H9 (cell line): ENCODE measurements at regions not wholly inside any gene's neighbourhood (a gene's known extent, or its start where the extent isn't known, plus 50 kb on each side); places are given as distances from the start of the nearest gene placed in this dataset.

Experiments used
- DNase-seq: peaks from one replicate; pipeline ENCODE4 v3.0.0-alpha.2; 2017
- H2AFZ ChIP-seq: one replicate; pipeline ENCODE4 v1.6.1; 2013; ENCODE audit warnings: mild to moderate bottlenecking, low read length, control low read depth, moderate library complexity
- H2AK5ac ChIP-seq: 2 replicates; pipeline ENCODE4 v1.6.1; 2013; ENCODE audit warnings: low read length, control low read depth, mixed read lengths; ENCODE audit not compliant: insufficient read length
- H2BK120ac ChIP-seq: one replicate; pipeline ENCODE4 v1.6.1; 2013; ENCODE audit warnings: low read depth, mild to moderate bottlenecking, low read length, control low read depth, inconsistent platforms; ENCODE audit not compliant: poor library complexity, severe bottlenecking
- H2BK12ac ChIP-seq: 2 replicates; pipeline ENCODE4 v1.6.1; 2013; ENCODE audit warnings: low read length, control low read depth, mixed read lengths, low read depth; ENCODE audit not compliant: insufficient read length
- H2BK15ac ChIP-seq: 2 replicates; pipeline ENCODE4 v1.6.1; 2013; ENCODE audit warnings: low read depth, low read length, control low read depth
- H2BK20ac ChIP-seq: one replicate; pipeline ENCODE4 v1.6.1; 2013; ENCODE audit warnings: low read depth, mild to moderate bottlenecking, low read length, control low read depth, inconsistent platforms; ENCODE audit not compliant: poor library complexity, severe bottlenecking
- H2BK5ac ChIP-seq: 2 replicates; pipeline ENCODE4 v1.6.1; 2013; ENCODE audit warnings: low read length, control low read depth, mixed read lengths; ENCODE audit not compliant: insufficient read length
- H3K14ac ChIP-seq: 2 replicates; pipeline ENCODE4 v1.6.1; 2013; ENCODE audit warnings: low read length, control low read depth; ENCODE audit not compliant: insufficient read depth
- H3K18ac ChIP-seq: 2 replicates; pipeline ENCODE4 v1.6.1; 2013; ENCODE audit warnings: low read depth, mild to moderate bottlenecking, mixed read lengths, low read length, control low read depth; ENCODE audit not compliant: insufficient read length
- H3K23ac ChIP-seq: 2 replicates; pipeline ENCODE4 v1.6.1; 2013; ENCODE audit warnings: low read length, control low read depth, mixed read lengths, low read depth; ENCODE audit not compliant: insufficient read length
- H3K23me2 ChIP-seq: 2 replicates; pipeline ENCODE4 v1.6.1; 2013; ENCODE audit warnings: low read depth, mild to moderate bottlenecking, mixed read lengths, low read length, control low read depth; ENCODE audit not compliant: insufficient read length, poor library complexity, severe bottlenecking
- H3K27ac ChIP-seq: 2 replicates; pipeline ENCODE4 v1.5.1; 2013; ENCODE audit warnings: low read length, control low read depth, mixed read lengths, low read depth; ENCODE audit not compliant: insufficient read length
- H3K27me3 ChIP-seq: 2 replicates; pipeline ENCODE4 v1.6.1; 2013; ENCODE audit warnings: low read length, control low read depth, inconsistent platforms; ENCODE audit not compliant: insufficient read depth
- H3K4ac ChIP-seq: 2 replicates; pipeline ENCODE4 v1.6.1; 2013; ENCODE audit warnings: low read depth, mild to moderate bottlenecking, control low read depth, inconsistent platforms, low read length, moderate library complexity
- H3K4me1 ChIP-seq: 2 replicates; pipeline ENCODE4 v1.6.1; 2013; ENCODE audit warnings: low read length, control low read depth, inconsistent platforms; ENCODE audit not compliant: insufficient read depth
- H3K4me2 ChIP-seq: 2 replicates; pipeline ENCODE4 v1.6.1; 2013; ENCODE audit warnings: low read length, control low read depth, mixed read lengths; ENCODE audit not compliant: insufficient read length, insufficient read depth
- H3K56ac ChIP-seq: 2 replicates; pipeline ENCODE4 v1.6.1; 2013; ENCODE audit warnings: low read depth, mild to moderate bottlenecking, mixed read lengths, low read length, control low read depth; ENCODE audit not compliant: insufficient read length
- H3K79me1 ChIP-seq: 2 replicates; pipeline ENCODE4 v1.6.1; 2013; ENCODE audit warnings: low read depth, mild to moderate bottlenecking, moderate library complexity, low read length, control low read depth, inconsistent platforms; ENCODE audit not compliant: insufficient read depth, poor library complexity, severe bottlenecking
- H3K79me2 ChIP-seq: 2 replicates; pipeline ENCODE4 v1.6.1; 2013; ENCODE audit warnings: low read length, control low read depth, inconsistent platforms; ENCODE audit not compliant: insufficient read depth
- H3K9ac ChIP-seq: 2 replicates; pipeline ENCODE4 v1.6.1; 2013; ENCODE audit warnings: low read length, control low read depth, mixed read lengths; ENCODE audit not compliant: insufficient read length; ENCODE audit errors: extremely low read depth
- H3K9me3 ChIP-seq: one replicate; pipeline ENCODE4 v1.6.1; 2013; ENCODE audit warnings: low read depth, low read length, inconsistent platforms; ENCODE audit not compliant: control insufficient read depth
- H3T11ph ChIP-seq: one replicate; pipeline ENCODE4 v1.6.1; 2013; ENCODE audit warnings: mild to moderate bottlenecking, low read length, control low read depth, inconsistent platforms
- H4K20me1 ChIP-seq: one replicate; pipeline ENCODE4 v1.6.1; 2013; ENCODE audit not compliant: control insufficient read depth, insufficient read length, insufficient read depth
- H4K5ac ChIP-seq: 2 replicates; pipeline ENCODE4 v1.6.1; 2013; ENCODE audit warnings: low read depth, mild to moderate bottlenecking, mixed read lengths, low read length, control low read depth; ENCODE audit not compliant: insufficient read length
- H4K8ac ChIP-seq: replicated peaks from 2 replicates; pipeline ENCODE4 v1.6.1; 2013; ENCODE audit warnings: low read length, control low read depth, mixed read lengths, low read depth; ENCODE audit not compliant: insufficient read length
- H4K91ac ChIP-seq: 2 replicates; pipeline ENCODE4 v1.6.1; 2013; ENCODE audit warnings: low read depth, mild to moderate bottlenecking, moderate library complexity, mixed read lengths, low read length, control low read depth; ENCODE audit not compliant: insufficient read length
- H3K27ac Mint-ChIP-seq, 3 experiments: 2 replicates in 2 of 3; 3 replicates in 1 of 3; pipeline ENCODE4 v1.8.0; 2020 to 2021; ENCODE audit warnings: mixed read lengths in 3 of 3, mild to moderate bottlenecking in 1 of 3, moderate library complexity in 1 of 3
- H3K27me3 Mint-ChIP-seq: 2 replicates; pipeline ENCODE4 v1.8.0; 2021; ENCODE audit warnings: low read depth, mild to moderate bottlenecking, moderate library complexity, mixed read lengths
- H3K36me3 Mint-ChIP-seq, 3 experiments: 2 replicates in 2 of 3; 3 replicates in 1 of 3; pipeline ENCODE4 v1.8.0; 2020 to 2021; ENCODE audit warnings: low read depth in 3 of 3, mixed read lengths in 3 of 3; ENCODE audit not compliant: insufficient read depth in 1 of 3
- H3K4me1 Mint-ChIP-seq, 2 experiments: 2 replicates each; pipeline ENCODE4 v1.8.0; 2020; ENCODE audit warnings: mixed read lengths in 2 of 2
- H3K4me3 Mint-ChIP-seq, 2 experiments: 2 replicates in 1 of 2; 3 replicates in 1 of 2; pipeline ENCODE4 v1.8.0; 2020 to 2021; ENCODE audit warnings: mild to moderate bottlenecking in 2 of 2, mixed read lengths in 2 of 2, moderate library complexity in 1 of 2
- H3K9me3 Mint-ChIP-seq, 2 experiments: 2 replicates in 1 of 2; 3 replicates in 1 of 2; pipeline ENCODE4 v1.8.0; 2020; ENCODE audit warnings: mild to moderate bottlenecking in 2 of 2, mixed read lengths in 2 of 2, moderate library complexity in 1 of 2
- WGBS: extraction: QIAGEN DNeasy Blood & Tissue Kit; methylation state at CpG from one replicate; pipeline ENCODE4 v1.1.7; 2013; ENCODE audit warnings: missing lambda C conversion rate, low lambda C conversion rate, mixed read lengths; ENCODE audit not compliant: insufficient read length; ENCODE audit errors: extremely low coverage; 5-methylcytosine and 5-hydroxymethylcytosine counted together
- TF ChIP-seq, protein P1 (sequence below): fragments of 200-600 bp; sonication (generic); conservative IDR thresholded peaks from 3 replicates; pipeline ENCODE4 v1.8.0; 2021; ENCODE audit warnings: antibody characterized with exemption, mild to moderate bottlenecking

DNA sequence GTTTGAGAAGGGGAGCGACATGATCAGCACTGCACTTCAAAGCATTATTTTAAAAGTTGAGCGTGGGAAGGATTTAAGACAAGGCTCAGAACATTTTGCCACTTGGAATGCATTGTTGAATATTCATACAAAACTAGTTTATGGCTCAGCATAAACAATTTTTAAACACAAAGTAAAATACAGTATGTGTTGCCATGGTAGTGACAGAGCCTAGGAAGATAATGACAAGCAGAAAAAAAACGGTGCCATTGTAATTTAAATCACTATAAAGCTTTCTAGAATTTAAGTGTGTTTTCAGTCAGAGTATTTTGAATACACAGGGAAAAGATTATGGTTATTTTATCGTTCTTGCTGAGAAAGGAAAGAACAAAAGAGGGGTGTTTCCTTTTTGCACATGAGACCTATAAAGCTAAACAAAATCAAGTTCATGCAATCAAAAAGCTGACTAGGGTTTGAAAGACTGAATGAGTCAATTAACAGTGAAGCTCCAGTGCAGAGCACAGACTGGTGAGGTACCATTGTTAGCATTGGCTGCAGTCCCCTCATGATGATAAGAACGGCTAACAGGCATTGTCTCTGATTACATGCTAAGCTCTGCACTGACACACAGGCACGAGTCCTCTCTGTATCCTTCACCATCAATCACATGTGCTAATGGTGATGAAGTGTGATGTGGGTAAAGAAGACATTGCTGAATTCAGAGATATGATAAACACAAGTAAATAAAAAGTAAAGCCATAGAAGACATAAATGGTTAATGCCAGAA lies 181.9 kb upstream of the VSTM2A start:
- Histone ChIP-seq H2BK20ac (no peak overlapping the region), H4K91ac (no peak overlapping the region), H3K27me3 (no peaks in the 10 kb centered on the region), H3K9me3 (no peaks in the 10 kb centered on the region), H3T11ph (no peak overlapping the region), H2BK12ac (no peak overlapping the region), H3K79me2 (no peaks in the 10 kb centered on the region), H3K79me1 (no peaks in the 10 kb centered on the region), H4K5ac (no peak overlapping the region), H2BK15ac (no peak overlapping the region), H2AK5ac (no peak overlapping the region), H3K14ac (no peak overlapping the region), H4K20me1 (no peaks in the 10 kb centered on the region), H3K18ac (no peak overlapping the region), H3K27ac (no peak overlapping the region), H3K9ac (no peak overlapping the region), H3K23ac (no peak overlapping the region), H2BK5ac (no peak overlapping the region), H3K4ac (no peak overlapping the region), H3K4me2 (no peak overlapping the region), H2AFZ (no peak overlapping the region), H4K8ac (no peak overlapping the region), H3K23me2 (no peaks in the 10 kb centered on the region), H2BK120ac (no peak overlapping the region), H3K56ac (no peak overlapping the region), H3K4me1 (no peaks in the 10 kb centered on the region; the same call in 1 of the 2 replicates)
- WGBS: no CpG with 5 or more reads among the region's 6 CpGs
- Mint-ChIP-seq H3K4me1 (no peaks in the 10 kb centered on the region; a peak in 1 of 4 replicates), H3K4me3 (no peak overlapping the region), H3K27me3 (no peaks in the 10 kb centered on the region), H3K27ac (no peak overlapping the region), H3K9me3 (no peaks in the 10 kb centered on the region; a peak in 2 of 5 replicates), H3K36me3 (peaks cover 0 to 3% (median 0%) of the 10 kb centered on the region in 3 experiments; a peak in 3 of 7 replicates)
- TF ChIP-seq, protein P1, sequence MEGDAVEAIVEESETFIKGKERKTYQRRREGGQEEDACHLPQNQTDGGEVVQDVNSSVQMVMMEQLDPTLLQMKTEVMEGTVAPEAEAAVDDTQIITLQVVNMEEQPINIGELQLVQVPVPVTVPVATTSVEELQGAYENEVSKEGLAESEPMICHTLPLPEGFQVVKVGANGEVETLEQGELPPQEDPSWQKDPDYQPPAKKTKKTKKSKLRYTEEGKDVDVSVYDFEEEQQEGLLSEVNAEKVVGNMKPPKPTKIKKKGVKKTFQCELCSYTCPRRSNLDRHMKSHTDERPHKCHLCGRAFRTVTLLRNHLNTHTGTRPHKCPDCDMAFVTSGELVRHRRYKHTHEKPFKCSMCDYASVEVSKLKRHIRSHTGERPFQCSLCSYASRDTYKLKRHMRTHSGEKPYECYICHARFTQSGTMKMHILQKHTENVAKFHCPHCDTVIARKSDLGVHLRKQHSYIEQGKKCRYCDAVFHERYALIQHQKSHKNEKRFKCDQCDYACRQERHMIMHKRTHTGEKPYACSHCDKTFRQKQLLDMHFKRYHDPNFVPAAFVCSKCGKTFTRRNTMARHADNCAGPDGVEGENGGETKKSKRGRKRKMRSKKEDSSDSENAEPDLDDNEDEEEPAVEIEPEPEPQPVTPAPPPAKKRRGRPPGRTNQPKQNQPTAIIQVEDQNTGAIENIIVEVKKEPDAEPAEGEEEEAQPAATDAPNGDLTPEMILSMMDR: no peak
- no peak for DNase-seq
